ENCODE measurements at regions not wholly inside any gene's neighbourhood (a gene's known extent, or its start where the extent isn't known, plus 50 kb on each side); places are given as distances from the start of the nearest gene placed in this dataset.

GRCh38 chr14:53448682-53449081 is 295.6 kb upstream of the DDHD1 start:
- TF ChIP-seq POLR2AphosphoS5 (IDR thresholded peaks at IDR 0.05; ENCODE audit: low read depth, low read length), result no peak
- TF ChIP-seq USF2 (IDR thresholded peaks at IDR 0.05; ENCODE audit: borderline replicate concordance, low read depth, low read length), result no peak
- no peak for TF ChIP-seq SMC3 (IDR thresholded peaks at IDR 0.05; ENCODE audit: low read depth, low read length)
- no peak for TF ChIP-seq TCF12 (IDR thresholded peaks at IDR 0.05)
- no peak for TF ChIP-seq TEAD4 (IDR thresholded peaks at IDR 0.05; ENCODE audit: borderline replicate concordance, insufficient read depth)
- TF ChIP-seq REST (IDR thresholded peaks at IDR 0.05; ENCODE audit: low read depth, low read length), result no peak
- no peak for TF ChIP-seq EP300 (IDR thresholded peaks at IDR 0.05; ENCODE audit: borderline replicate concordance in 1 of 2, low read depth in 1 of 2, low read length in 1 of 2)
- no peak for TF ChIP-seq TAF1 (IDR thresholded peaks at IDR 0.05; ENCODE audit: borderline replicate concordance, low read depth, low read length)
- TF ChIP-seq SIN3A (IDR thresholded peaks at IDR 0.05; ENCODE audit: borderline replicate concordance, low read depth, low read length), result no peak
- TF ChIP-seq RFX5 (IDR thresholded peaks at IDR 0.05; ENCODE audit: low read length), result no peak
- no peak for TF ChIP-seq EZH2phosphoT487 (IDR thresholded peaks at IDR 0.05; ENCODE audit: borderline replicate concordance, low read depth)
- no peak for TF ChIP-seq MXI1 (IDR thresholded peaks at IDR 0.05; ENCODE audit: low read depth, low read length)
- no peak for TF ChIP-seq RAD21 (IDR thresholded peaks at IDR 0.05; ENCODE audit: low read length)
- TF ChIP-seq JUND (IDR thresholded peaks at IDR 0.05), result no peak
- no peak for TF ChIP-seq ELF1 (IDR thresholded peaks at IDR 0.05)
- no peak for TF ChIP-seq MAX (IDR thresholded peaks at IDR 0.05; ENCODE audit: low read depth)
- 34% methylated on average over 2 of the region's 2 CpGs for WGBS (ENCODE audit: low lambda C conversion rate)
- CTCF ChIA-PET, result interaction anchor here (1.4 kb wide), 1 partner anchor 11 kb away, joined by 3 read pairs; no protein-coding TSS in a partner anchor
- Histone ChIP-seq H3K4me2 (no peak overlapping the region), H3K9me3 (no peaks in the 10 kb centered on the region), H3K27ac (ENCODE audit: low read depth in 2 of 2, low read length in 1 of 2) (no peak overlapping the region), H3K4me1 (ENCODE audit: control insufficient read depth in 1 of 2, insufficient read depth in 2 of 2, low read depth in 1 of 2, low read length in 1 of 2) (no peaks in the 10 kb centered on the region; a peak in 1 of 4 replicates), H3K36me3 (replicated peaks in 1 of 2; ENCODE audit: control insufficient read depth in 1 of 2, insufficient read depth in 2 of 2, low read length in 1 of 2) (no peaks in the 10 kb centered on the region), H3K9me2 (no peaks in the 10 kb centered on the region), H3K27me3 (ENCODE audit: insufficient read depth) (no peaks in the 10 kb centered on the region; the same call in 1 of the 2 replicates), H4K20me1 (ENCODE audit: insufficient read depth) (no peaks in the 10 kb centered on the region), H3K9ac (no peak overlapping the region), H3K79me2 (ENCODE audit: insufficient read depth) (no peaks in the 10 kb centered on the region), H2AFZ (ENCODE audit: low read depth) (no peak overlapping the region), H3K4me3 (ENCODE audit: low read depth in 2 of 2, low read length in 1 of 2) (no peak overlapping the region), H3F3A (replicated peaks; ENCODE audit: insufficient read depth) (no peaks in the 10 kb centered on the region)
- no peak for DNase-seq
- POLR2A ChIA-PET, result no interaction called here
